ENCODE measurements at regions not wholly inside any gene's neighbourhood (a gene's known extent, or its start where the extent isn't known, plus 50 kb on each side); places are given as distances from the start of the nearest gene placed in this dataset.

- TF ChIP-seq EZH2 (IDR thresholded peaks at IDR 0.05; ENCODE audit: borderline replicate concordance, insufficient read depth, low read depth, low read length, poor library complexity, severe bottlenecking) = no peak
- TF ChIP-seq CTCF (IDR thresholded peaks at IDR 0.05) = no peak
Observed at GRCh38 chr2:13806539-13806938, 826.0 kb upstream of the LRATD1 start.

Data from B cell (primary cell).